Spleen (tissue), 11 donors: ENCODE measurements at regions not wholly inside any gene's neighbourhood (a gene's known extent, or its start where the extent isn't known, plus 50 kb on each side); places are given as distances from the start of the nearest gene placed in this dataset.

Experiments used
- DNase-seq: peaks from one replicate; pipeline ENCODE4 v3.0.0-alpha.2; 2020
- H3K27ac ChIP-seq, 8 donors: fragments of 200-600 bp; sonication (generic) in 7 of 8; 1 replicate in 4 of 8; 2 replicates in 4 of 8; pipeline versions ENCODE4 v1.5.0 to v1.8.0; 2016 to 2021; ENCODE audit warnings: inconsistent platforms in 4 of 8, mild to moderate bottlenecking in 4 of 8, moderate library complexity in 1 of 8
- H3K27me3 ChIP-seq, 7 donors: fragments of 200-600 bp; sonication (generic) in 6 of 7; replicated peaks in 1 of 7; 1 replicate in 4 of 7; 2 replicates in 3 of 7; pipeline versions ENCODE4 v1.5.0 to v1.8.0; 2016 to 2021; ENCODE audit warnings: inconsistent platforms in 3 of 7, mild to moderate bottlenecking in 1 of 7
- H3K36me3 ChIP-seq, 6 donors: fragments of 200-600 bp; sonication (generic) in 5 of 6; 1 replicate in 4 of 6; 2 replicates in 2 of 6; pipeline versions ENCODE4 v1.5.0 to v1.8.0; 2016 to 2021; ENCODE audit warnings: inconsistent platforms in 2 of 6
- H3K4me1 ChIP-seq, 6 donors: fragments of 200-600 bp; sonication (generic) in 5 of 6; 1 replicate in 3 of 6; 2 replicates in 3 of 6; pipeline versions ENCODE4 v1.5.0 to v1.8.0; 2016 to 2021; ENCODE audit warnings: inconsistent platforms in 3 of 6
- H3K4me3 ChIP-seq, 8 donors: fragments of 200-600 bp; sonication (generic) in 7 of 8; 1 replicate in 4 of 8; 2 replicates in 4 of 8; pipeline versions ENCODE4 v1.5.0 to v1.8.0; 2016 to 2021; ENCODE audit warnings: inconsistent platforms in 4 of 8, mild to moderate bottlenecking in 4 of 8, moderate library complexity in 2 of 8
- H3K9me3 ChIP-seq, 8 donors: fragments of 200-600 bp; sonication (generic) in 7 of 8; 1 replicate in 4 of 8; 2 replicates in 4 of 8; pipeline versions ENCODE4 v1.5.0 to v1.8.0; 2016 to 2021; ENCODE audit warnings: inconsistent platforms in 4 of 8
- CTCF ChIP-seq, 11 experiments: fragments of 200-600 bp in 7 of 11; fragments of 450-650 bp in 4 of 11; sonication (generic) in 4 of 11; IDR thresholded peaks in 8 of 11; conservative IDR thresholded peaks in 3 of 11; 1 replicate in 7 of 11; 2 replicates in 4 of 11; pipeline versions ENCODE4 v1.4.0 to v1.8.0; 2016 to 2021; ENCODE audit warnings: antibody characterized with exemption in 11 of 11, inconsistent platforms in 4 of 11, mild to moderate bottlenecking in 1 of 11
- POLR2A ChIP-seq, 3 donors: fragments of 450-650 bp; IDR thresholded peaks; one replicate each; pipeline ENCODE4 v1.5.1; 2017; ENCODE audit warnings: antibody characterized with exemption in 3 of 3, mild to moderate bottlenecking in 1 of 3
- POLR2AphosphoS5 ChIP-seq, 3 donors: sonication (generic); formaldehyde crosslinking; IDR thresholded peaks; one replicate each; pipeline ENCODE4 v1.5.1; 2017; ENCODE audit warnings: antibody characterized with exemption in 3 of 3
- WGBS, 5 donors: extraction: QIAGEN DNeasy Blood & Tissue Kit in 3 of 5; methylation state at CpG; one replicate each; pipeline versions ENCODE4 v1.1.5 to v1.1.7; 2013 to 2018; 5-methylcytosine and 5-hydroxymethylcytosine counted together
- intact Hi-C: fragments of 100-400 bp; cut with DNase I; formaldehyde crosslinking; loops from one replicate; pipeline ENCODE4 v1.15.0; 2023; ENCODE audit warnings: low total_unique reads
- donor health status: healthy with polysubstance abuse.
- donor health status: DM: no; HTN: no; CAD: no; lungs with moderate emphysema.
- donor health status: DM: no; HTN: no; CAD: no.
- donor health status: Bipolar disorder and iron deficiency.
- donor health status: healthy.
- donor health status: DM: no; HTN: no; CAD: no.
- donor health status: DM: yes; HTN: yes; CAD: no.

GRCh38 chr2:198498516-198498915, 694.1 kb downstream of the PLCL1 start:
- Histone ChIP-seq H3K27ac (no peak overlapping the region), H3K4me1 (no peaks in the 10 kb centered on the region), H3K27me3 (no peaks in the 10 kb centered on the region), H3K4me3 (no peak overlapping the region), H3K36me3 (no peaks in the 10 kb centered on the region), H3K9me3 (no peaks in the 10 kb centered on the region)
- TF ChIP-seq POLR2AphosphoS5 (IDR thresholded peaks at IDR 0.05) (no peak), CTCF (IDR thresholded peaks at IDR 0.05 in 8 of 11, conservative IDR thresholded peaks at IDR 0.05 in 3 of 11) (no peak), POLR2A (IDR thresholded peaks at IDR 0.05) (no peak)
- no peak for DNase-seq
- intact Hi-C loops, result no loop called here

- no peaks in the 10 kb centered on the region for H3K36me3 ChIP-seq
- DNase-seq, result no peak
- H3K4me1 ChIP-seq, result no peaks in the 10 kb centered on the region
- H3K4me3 ChIP-seq, result no peak overlapping the region
- no peak overlapping the region for H3K27ac ChIP-seq
- intact Hi-C loops, result no loop called here
- TF ChIP-seq POLR2AphosphoS5 (IDR thresholded peaks at IDR 0.05) (no peak), POLR2A (IDR thresholded peaks at IDR 0.05) (no peak), CTCF (IDR thresholded peaks at IDR 0.05 in 8 of 11, conservative IDR thresholded peaks at IDR 0.05 in 3 of 11) (no peak)
- no peaks in the 10 kb centered on the region for H3K27me3 ChIP-seq
- no peaks in the 10 kb centered on the region for H3K9me3 ChIP-seq
Measured at GRCh38 chr2:198498048-198498447, 693.7 kb downstream of the PLCL1 start.

DNA sequence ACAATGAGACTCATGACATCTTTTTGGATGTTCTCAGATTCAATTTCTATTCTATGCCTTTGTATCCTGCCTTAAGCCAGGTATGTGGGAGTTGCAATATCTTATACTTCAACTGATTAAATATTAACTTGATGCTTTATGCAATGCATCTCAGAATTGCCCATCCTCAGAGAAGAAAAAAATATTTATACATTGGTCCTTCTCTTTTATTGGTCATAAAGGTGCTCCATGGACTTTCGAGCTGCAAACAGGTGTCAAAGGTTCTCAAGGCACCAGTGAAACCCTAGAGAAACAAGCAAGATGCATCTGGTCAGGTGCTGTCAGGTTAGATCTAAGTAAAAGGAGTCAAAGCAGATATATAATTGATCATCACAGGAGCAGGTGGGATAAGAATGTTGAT, 690.5 kb downstream of the PLCL1 start:
- Histone ChIP-seq H3K9me3 (no peaks in the 10 kb centered on the region), H3K36me3 (no peaks in the 10 kb centered on the region), H3K27me3 (no peaks in the 10 kb centered on the region), H3K27ac (no peak overlapping the region), H3K4me3 (no peak overlapping the region), H3K4me1 (no peaks in the 10 kb centered on the region)
- no peak for TF ChIP-seq CTCF (IDR thresholded peaks at IDR 0.05 in 8 of 11, conservative IDR thresholded peaks at IDR 0.05 in 3 of 11)
- no peak for TF ChIP-seq POLR2AphosphoS5 (IDR thresholded peaks at IDR 0.05)
- TF ChIP-seq POLR2A (IDR thresholded peaks at IDR 0.05), result no peak
- 50 to 78% (median 69%) methylated on average over 1 of the region's 1 CpG for WGBS, 5 donors
- no peak for DNase-seq
- intact Hi-C loops, result no loop called here

DNA sequence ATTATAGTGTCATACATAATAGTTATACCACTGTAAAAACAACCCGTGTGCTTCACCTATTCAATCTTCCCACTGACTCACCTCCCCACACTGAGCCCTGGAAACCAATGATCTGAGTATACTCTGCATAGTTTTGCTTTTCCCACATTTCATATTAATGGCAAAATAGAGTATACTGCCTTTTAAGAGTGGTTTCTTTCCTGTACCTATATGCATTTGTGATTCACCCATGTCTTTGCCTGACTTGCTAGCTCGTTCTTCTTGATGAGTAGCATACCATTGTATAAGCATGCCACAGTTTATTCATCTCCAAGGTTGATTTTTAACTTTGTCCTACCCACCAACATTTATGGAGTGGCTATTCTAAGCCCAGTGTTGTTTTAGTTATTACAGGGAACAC, 686.4 kb downstream of the PLCL1 start:
- intact Hi-C loops, result no loop called here
- Histone ChIP-seq H3K9me3 (no peaks in the 10 kb centered on the region), H3K4me3 (no peak overlapping the region), H3K27ac (no peak overlapping the region), H3K4me1 (no peaks in the 10 kb centered on the region), H3K27me3 (no peaks in the 10 kb centered on the region), H3K36me3 (no peaks in the 10 kb centered on the region)
- TF ChIP-seq POLR2A (IDR thresholded peaks at IDR 0.05), result no peak
- TF ChIP-seq POLR2AphosphoS5 (IDR thresholded peaks at IDR 0.05), result no peak
- no peak for TF ChIP-seq CTCF (IDR thresholded peaks at IDR 0.05 in 8 of 11, conservative IDR thresholded peaks at IDR 0.05 in 3 of 11)
- no peak for DNase-seq
- 54 to 74% (median 58%) methylated on average over 2 of the region's 2 CpGs for WGBS, 5 donors
